Renal pelvis (tissue), 1 donor: ENCODE measurements at regions not wholly inside any gene's neighbourhood (a gene's known extent, or its start where the extent isn't known, plus 50 kb on each side); places are given as distances from the start of the nearest gene placed in this dataset.

ENCODE experiments used
- DNase-seq: peaks from one replicate; pipeline ENCODE4 v3.0.0-alpha.2; 2013

DNA sequence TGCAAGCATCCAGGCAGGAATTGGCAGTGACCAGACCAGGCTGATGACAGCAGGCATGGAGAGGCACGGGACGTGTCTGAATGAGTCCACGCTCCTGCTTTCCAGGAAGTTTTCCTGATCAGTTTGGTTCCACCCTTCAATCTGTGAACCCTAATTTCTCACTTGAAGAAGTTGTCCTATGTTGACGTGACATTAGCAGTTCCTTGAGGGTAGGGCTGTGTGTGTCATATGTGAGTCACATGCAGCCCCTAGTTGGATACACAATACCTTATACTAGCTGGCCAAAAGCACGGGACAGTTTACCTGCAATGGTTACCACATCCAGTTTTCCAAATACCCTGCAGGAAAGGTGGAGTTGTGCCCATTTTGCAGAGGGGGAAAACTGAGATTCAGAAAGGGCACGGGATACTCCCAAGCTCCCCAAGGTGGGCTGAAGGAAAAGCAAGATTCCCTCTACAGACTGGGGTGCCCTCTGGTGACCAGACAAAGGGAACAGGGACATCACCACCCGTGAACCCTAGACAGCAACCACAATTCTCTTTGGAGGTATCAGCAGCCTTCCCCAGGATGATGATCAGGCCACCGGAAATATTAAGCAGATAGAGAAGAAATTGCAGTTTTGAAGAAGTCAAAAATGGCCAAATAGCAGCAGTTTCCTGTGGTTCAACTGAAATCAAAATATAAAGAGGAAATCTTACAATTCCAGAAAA is 194.5 kb downstream of the PHETA1 start:
- DNase-seq = no peak

DNA sequence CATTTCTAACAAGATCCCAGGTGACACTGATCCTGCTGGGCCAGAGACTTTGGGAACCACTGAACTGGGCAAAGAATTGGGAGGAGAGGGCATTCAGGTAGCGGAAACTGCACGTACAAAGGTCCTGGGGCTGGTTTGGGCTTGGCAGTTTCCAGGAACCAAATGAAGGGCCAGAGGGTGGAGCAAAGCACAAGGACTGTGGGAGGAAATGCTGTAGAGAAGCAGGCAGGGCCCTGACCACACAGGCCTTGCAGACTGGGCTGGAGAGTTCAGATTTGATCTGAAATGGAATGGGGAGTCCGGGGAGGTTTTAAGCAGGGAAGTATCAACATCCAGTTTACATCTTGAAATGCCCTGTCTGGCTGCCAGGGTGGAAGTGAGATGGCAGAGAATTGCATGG is 195.1 kb downstream of the PHETA1 start:
- DNase-seq = no peak

DNA sequence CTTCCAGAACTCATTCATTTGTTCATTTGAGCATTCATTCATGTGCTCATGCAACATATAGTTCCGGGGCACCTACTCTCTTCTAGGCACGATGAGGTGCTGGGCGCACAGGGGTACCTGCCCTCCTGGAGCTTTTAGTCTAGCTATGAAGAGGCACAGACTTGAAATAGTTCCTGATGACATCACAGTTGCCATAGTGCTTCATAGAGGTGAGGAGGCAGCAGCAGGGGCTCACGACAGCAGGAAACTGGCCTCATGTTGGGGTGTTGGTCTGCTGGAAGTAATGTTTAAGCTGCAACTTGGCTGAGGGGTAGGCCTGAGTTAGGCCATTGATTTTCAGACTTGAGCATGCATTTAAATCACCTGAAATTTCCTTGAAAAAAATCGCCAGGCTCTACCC is 195.5 kb downstream of the PHETA1 start:
- DNase-seq = no peak

DNA sequence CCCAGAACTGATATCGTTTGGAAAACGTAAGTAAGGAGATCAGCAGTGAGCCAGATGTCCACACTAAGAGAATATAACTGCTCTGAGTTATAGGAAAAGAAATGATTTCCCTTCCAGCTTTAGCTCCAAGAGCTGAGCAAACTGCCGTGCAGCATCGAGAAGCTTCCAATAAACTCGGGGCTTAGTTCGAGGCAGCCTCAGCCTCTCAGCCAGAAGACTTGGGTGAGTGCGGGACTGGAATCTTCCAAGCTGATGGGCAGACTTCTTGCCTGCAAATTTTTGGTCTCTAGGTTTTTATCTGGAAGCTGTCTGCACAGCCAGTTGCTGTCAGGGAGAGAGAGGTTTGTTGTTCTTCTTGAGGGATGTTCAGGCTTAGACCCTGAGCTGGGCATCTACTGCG is 196.1 kb downstream of the PHETA1 start:
- no peak for DNase-seq

DNA sequence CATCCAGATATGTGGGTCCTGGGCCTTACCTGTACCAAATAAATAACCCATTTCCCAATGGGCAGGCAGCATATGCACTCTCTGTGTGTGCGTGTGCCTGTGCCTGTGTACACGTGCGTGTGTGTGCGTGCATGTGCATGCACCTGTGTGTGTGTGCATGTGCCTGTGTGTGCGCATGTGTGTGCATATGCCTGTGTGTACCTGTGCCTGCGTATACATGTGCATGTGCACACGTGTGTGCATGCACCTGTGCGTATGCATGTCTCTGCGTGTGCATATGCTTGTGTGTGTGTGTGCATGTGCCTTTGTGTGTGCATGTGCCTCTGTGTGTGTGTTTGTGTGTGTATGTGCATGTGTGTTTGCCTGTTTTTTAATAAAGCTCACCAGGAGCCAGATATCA is 197.1 kb downstream of the PHETA1 start:
- DNase-seq = no peak

DNA sequence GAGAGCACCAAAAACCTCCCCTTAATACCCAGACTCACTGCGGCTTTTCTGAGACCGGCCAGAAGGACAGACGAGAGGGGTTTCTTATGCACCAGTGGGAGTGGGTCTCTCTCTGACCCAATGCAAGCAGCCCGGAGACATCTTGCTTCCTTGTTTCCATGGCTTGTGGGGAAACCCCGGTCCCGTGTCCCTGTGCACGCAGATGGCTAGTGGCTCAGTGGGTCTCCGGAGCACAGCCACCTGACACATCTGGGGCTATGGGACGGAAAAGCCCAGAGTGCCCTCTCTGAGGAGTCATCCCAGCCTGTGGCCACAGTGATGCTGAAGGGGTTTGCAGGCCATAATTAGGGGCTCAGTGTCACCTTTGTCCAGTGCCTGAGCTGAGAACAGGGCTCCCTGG is 197.6 kb downstream of the PHETA1 start:
- no peak for DNase-seq

DNA sequence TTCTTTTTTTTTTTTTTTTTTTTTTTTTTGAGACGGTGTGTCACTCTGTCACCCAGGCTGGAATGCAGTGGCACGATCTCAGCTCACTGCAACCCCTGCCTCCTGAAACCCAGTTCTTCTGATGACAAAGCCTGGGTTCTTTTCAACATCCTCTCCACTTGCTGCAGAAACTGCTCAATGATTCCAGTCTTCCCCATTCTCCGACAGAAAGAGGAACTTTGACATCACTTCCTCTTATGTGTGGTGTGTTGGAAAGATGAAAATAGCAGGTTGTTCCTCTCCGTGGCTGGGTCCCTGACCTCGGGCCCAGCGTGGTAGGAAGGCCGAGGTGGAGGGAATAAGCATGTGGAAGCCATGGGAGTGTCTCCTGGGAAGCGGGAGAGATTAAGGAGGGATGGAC is 198.4 kb downstream of the PHETA1 start:
- no peak for DNase-seq

DNA sequence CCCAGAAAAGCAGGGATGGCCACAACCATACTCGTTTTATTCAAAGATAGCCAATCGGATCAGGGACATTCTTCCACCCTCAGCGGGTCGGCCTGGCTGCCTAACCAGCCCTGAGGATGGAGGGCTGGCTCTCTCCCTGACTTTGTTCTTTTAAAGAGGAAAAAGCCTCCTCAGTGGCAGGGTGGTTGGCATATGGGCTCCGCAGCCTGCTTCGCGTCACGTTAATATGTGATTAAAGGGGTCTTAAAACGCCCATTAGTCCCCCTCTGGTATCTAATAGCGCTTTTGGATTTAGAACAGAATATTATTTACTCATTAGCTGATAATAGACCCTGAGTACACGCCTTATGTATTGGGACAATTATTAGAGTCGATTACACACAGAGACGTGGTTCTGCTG is 199.4 kb downstream of the PHETA1 start:
- no peak for DNase-seq

DNA sequence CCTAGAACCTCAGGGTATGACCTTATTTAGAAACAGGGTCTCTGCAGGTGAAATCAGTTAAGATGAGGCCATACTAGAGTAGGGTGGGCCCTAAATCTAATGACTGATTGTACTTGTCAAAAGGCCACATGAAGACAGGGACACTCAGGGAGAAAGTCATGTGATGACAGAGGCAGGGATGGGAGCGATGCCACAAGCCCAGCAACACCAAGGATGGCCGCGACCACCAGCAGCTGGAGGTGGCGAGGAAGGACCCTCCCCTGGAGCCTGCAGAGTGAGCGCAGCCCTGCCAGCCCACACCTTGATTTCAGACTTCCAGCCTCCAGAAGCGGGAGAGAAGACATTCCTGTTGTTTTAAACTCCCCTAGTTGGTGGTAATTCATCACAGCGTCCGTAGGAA is 199.9 kb downstream of the PHETA1 start:
- DNase-seq = no peak

DNA sequence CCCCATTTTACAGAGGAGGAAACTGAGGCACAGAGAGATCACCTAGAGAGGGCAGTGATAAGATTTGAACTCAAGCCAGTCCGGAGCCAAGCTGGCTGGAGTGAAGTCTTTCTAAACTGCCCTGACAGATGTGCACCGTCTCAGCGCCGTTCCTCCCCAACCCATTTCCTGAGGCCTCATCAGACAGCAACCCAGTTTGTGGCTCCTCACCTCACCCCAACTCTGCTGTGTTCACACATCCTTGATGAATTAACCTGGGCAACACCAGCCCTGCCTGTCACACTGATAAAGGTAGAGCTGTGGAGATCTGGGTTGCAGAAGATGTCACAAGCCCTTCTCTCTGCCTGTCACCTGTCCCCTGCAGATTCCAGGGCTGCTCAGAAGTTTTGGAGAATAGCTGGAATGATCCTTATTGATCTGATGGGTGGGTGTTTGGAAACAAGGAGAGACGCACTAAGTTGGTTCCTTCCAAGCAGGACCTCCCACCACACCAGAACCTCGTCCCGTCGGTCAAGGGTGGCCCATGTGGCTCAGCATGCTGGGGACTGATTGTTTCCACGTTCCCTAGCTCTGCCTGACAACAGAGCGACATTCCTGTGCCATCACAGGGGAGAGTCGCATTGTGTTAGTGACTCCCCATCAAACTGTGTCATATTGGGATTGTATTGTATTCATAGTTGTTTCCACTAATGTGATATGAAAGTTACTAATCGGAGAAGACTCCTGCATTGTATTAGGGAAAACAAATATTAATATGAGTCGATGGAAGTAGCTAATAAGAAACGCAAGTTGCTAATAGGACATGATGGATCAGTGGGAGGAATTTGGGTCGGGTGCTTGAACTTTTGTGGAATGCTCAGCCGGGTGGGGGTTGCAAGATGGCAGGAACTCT is 200.6 kb downstream of the PHETA1 start:
- no peak for DNase-seq

DNA sequence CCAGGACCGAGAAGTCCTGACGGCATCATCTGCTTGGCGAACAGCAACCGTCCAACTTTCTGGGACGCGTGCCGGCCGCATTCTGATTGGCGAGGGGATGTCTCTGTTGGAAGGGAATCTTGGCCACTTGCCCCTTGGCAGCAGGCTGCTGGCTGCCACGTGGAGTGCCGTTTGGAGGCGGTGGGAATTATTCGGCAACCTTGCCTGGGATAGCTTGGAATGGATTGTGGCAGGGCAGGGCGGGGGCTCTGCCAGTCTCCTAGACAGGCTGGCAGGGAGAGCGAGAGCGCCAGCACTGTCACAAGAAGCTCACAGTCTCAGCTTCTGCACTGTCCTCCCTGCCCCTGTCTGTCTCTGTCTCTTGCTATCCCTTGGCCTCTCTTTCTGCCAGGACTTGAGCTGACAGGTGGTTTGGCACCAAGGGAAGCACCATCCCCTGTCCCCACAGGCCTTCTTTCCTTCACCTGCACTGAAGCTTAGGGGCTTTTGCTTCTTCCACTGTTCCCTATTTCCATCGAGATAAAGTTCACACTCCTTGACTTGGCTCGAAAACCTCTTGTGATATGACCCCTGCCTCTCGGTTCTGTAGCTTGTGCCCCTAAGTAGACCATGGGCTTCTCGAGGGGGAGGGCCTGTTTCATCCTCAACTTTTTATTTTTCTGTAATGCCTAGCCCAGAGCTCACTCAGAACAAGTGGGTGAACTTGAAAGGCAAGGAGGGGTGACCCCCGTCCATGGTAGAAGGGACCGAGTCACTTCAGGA is 201.9 kb downstream of the PHETA1 start:
- DNase-seq = no peak

DNA sequence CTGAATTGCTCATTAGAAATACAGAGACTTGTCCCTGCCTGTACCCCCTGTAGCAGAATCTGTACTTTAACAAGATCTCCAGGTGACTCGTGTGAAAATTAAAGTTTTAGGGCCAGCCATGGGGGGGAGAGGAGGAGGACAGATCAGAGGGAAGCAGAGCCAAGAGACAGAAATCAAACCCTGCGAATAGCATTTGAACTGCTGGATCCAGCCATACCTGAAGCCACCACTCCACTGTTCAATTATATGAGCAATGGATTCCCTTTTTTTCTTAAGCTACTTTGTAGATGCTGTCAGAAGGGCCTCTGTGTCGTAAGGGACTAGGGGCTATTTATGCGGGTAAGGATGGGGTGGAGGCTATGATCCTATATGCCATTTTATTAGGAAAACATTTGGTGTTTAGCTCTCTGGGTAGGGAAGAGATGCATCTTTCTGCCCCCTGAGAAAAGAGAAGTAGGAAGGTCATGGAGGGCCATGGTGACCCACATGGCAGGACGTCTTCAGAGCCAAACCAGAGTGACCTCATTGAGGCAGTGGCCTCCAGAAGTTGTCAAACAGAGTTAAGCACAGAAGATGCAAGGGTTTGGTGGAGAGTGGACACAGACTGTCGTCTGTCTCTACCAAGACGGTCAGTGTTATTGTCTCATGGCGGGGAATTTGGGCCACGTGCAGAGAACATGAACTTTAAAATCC is 203.9 kb downstream of the PHETA1 start:
- DNase-seq = no peak

DNA sequence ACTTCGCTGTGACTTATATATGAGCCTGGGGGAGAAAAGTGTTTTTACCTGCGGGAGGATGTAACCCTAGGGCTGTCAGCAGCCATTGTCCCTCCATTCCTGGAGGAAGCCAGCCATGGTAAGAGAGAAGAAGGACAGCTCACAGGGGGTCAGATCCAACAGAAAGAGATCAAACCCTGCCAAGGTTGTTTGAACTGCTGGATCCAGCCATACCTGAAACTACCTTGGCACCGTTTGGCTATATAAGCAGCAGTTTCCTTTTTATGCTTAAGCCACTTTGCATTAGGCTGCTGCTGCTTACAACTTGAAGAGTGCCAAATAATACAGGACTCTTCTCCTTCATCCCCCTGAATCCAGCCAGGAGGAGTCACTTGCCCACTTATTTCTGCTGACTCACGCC is 205.5 kb downstream of the PHETA1 start:
- DNase-seq = no peak

DNA sequence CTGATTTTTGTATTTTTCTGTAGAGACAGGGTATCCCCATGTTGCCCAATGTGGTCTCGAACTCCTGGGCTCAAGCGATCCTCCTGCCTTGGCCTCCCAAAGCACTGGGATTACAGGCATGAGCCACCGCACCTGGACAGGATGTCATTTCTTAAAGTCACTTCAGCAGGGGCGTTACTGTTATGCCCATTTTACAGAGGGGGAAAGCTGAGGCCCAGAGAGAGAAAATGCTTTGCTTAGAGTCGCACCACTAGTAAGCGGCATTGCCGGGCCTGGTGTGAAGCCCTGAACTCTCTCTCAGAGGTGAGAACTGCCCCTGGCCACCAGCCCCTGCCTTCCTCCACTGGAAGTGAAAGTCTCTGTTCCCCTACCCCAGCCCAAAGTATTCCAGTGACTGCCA is 207.0 kb downstream of the PHETA1 start:
- DNase-seq = no peak

DNA sequence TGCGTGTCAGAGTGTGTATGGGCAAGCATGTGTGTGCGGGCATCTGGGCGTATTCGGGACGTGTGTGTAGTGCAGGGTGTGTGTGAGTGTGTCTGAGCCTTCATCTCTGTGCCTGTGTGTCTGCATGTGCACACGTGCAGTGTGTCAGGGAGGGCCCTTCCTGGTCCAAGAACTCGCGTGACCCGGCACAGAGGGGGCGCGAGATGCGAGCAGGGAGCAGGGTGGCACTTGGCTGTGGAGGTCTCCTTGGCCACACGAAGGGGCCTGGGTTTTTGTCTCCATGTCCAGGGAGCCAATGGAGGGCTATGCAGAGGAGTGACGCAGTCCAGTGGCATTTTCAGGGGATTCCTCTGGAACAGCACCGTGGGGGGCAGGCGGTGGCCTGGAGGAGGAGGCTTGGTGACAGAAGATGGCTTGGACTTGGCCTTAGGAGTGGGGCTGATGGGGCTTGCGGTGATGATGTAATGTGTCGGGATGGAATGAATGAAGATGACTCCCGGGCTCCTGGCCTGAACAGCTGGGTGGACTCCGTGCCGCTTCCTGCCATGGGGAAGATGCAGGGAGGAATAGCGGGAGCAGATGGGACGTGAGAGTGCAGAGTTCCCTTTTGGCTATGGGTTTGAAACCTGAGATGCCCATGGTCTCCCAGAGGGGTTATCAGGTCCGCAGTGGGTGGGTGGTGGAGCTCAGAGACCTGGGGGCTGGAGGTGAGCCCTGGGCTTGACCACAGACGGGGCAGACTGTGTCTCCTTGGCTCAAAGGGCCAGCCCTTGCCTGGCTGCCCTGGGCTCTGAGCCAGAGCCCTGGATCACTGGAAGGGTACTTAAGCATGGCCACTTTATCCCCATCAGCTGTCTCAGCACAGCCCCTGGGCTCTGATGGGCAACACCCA is 208.3 kb downstream of the PHETA1 start:
- DNase-seq = no peak

DNA sequence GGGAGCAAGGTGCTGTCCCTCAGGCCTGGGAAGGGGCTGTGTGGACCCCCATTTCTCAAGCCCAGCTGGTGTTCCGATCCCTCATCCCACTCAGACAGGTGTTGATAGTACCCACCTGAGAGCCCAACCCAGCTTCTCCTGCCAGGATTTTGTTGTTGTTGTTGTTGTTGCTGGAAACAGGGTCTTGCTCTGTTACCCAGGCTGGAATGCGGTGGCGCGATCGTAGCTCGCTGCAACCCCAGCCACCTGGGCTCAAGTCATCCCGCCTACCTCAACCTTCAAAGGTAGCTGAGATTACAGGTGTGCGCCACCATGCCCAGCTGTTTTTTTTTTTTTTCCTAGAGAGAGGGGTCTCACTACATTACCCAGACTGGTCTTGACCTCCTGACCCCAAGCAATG is 209.9 kb downstream of the PHETA1 start:
- DNase-seq = no peak

DNA sequence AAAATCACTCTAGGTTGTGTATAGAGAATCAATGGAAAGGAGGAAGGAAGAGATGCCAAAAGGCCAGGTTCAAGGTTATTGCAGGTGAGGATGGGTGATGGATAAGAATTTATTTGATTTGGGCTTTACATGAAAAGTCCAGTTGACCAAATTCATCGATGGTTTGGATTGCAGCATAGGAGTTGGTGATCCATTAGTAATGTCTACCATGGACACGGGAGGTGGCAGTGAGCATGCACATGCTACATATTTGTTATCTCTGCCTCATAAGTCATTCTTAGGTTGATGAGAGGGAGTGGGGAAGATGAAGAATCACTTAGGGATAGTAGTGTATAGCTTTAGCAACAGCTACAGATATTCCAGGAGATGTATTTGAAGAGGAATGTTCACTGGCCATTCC is 211.4 kb downstream of the PHETA1 start:
- DNase-seq = no peak

DNA sequence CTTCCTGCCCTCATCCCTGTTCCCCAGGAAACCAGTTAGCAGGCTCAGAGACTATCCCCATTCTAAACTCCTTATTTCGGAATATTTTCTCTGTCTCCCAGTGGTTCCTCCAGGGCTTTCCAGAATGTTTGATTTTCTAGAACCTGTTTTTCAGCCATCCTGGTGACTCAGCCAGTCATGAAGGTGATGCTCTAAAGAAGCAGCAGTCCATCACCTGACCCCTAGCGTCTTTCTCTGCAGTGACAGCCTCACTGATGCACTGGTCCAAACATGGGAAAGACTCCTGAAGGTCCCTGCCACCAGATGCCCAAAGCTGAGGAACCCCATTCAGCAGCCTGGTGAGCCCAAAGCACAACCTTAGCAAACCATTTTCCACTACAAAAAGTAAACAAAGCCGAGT is 212.6 kb downstream of the PHETA1 start:
- no peak for DNase-seq

DNA sequence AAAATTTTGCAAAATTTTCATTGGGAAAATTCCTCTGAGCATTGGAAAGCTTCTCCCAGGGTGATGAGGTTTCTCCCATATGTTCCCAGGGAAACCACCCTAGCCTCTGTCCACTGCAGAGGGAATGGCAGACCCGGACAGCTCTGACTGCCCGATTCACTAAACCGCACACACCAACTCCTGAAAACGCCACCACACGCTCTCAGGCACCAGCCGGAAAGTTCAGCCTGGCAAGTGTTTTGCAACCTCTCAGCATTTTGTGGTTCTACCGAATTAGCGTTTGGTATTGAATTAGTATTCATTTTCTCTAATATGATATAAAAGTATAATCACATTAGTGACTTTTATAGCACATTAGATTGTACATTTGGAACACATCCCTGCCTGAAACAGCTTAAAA is 213.4 kb downstream of the PHETA1 start:
- no peak for DNase-seq

DNA sequence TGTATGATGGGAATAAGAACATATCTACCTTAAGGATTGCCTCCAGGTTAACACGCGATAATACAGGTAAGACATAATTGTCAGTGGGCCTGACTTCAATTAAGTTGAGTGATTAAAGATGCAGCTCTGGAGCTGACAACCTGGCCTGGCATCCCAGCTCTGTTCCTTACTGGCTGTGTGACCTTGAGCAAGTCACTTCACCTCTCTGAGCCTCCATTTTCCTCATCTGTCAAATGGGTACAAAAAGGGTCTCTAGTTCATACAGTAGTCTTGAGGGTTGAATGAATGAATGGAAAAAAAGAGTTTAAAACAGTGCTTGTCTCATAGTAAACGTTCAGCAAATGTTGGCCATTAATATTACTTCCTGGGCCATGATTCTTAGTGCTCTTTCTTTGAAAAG is 213.9 kb downstream of the PHETA1 start:
- DNase-seq = no peak
